ENCODE measurements at regions not wholly inside any gene's neighbourhood (a gene's known extent, or its start where the extent isn't known, plus 50 kb on each side); places are given as distances from the start of the nearest gene placed in this dataset.

- TF ChIP-seq, protein P1, sequence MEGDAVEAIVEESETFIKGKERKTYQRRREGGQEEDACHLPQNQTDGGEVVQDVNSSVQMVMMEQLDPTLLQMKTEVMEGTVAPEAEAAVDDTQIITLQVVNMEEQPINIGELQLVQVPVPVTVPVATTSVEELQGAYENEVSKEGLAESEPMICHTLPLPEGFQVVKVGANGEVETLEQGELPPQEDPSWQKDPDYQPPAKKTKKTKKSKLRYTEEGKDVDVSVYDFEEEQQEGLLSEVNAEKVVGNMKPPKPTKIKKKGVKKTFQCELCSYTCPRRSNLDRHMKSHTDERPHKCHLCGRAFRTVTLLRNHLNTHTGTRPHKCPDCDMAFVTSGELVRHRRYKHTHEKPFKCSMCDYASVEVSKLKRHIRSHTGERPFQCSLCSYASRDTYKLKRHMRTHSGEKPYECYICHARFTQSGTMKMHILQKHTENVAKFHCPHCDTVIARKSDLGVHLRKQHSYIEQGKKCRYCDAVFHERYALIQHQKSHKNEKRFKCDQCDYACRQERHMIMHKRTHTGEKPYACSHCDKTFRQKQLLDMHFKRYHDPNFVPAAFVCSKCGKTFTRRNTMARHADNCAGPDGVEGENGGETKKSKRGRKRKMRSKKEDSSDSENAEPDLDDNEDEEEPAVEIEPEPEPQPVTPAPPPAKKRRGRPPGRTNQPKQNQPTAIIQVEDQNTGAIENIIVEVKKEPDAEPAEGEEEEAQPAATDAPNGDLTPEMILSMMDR (IDR thresholded peaks at IDR 0.05; ENCODE audit: control insufficient read depth, extremely low read depth, insufficient read depth) = no peak
- DNase-seq (ENCODE audit: low read depth) = no peak
- no peak overlapping the region for H3K4me3 ChIP-seq (ENCODE audit: low read depth, low read length)
Observed at GRCh38 chr6:120248451-120248850, 898.9 kb upstream of the MAN1A1 start.

- no peak for DNase-seq (ENCODE audit: low read depth)
- TF ChIP-seq, protein P1 (IDR thresholded peaks at IDR 0.05; ENCODE audit: control insufficient read depth, extremely low read depth, insufficient read depth) = no peak
- no peak overlapping the region for H3K4me3 ChIP-seq (ENCODE audit: low read depth, low read length)
Observed at GRCh38 chr6:120237221-120237620, 887.7 kb upstream of the MAN1A1 start.

DNA sequence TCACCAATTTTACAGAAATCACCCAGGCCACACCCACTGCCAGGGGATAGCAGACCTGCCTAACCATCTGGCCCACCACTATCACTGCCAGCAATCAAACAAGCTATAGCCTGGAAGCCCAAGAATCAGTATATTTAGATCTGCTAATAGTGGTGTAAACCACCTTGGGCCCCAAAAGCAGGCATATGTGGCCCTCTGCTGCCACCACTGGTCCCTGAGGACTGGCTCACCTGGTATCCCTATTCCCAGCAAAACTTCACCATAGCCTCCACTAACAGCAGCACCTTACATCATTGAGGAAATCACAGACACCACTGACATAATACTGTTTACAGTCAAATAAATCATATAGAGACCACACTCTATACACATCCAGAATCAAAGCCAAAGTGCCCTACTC lies 880.4 kb upstream of the MAN1A1 start:
- H3K4me3 ChIP-seq (ENCODE audit: low read depth, low read length) = no peak overlapping the region
- no peak for DNase-seq (ENCODE audit: low read depth)
- TF ChIP-seq, protein P1 (IDR thresholded peaks at IDR 0.05; ENCODE audit: control insufficient read depth, extremely low read depth, insufficient read depth) = peak; percentile 18; the same call in 1 of the 2 replicates

GRCh38 chr6:120228297-120228696 lies 878.7 kb upstream of the MAN1A1 start:
- H3K4me3 ChIP-seq (ENCODE audit: low read depth, low read length) = no peak overlapping the region
- DNase-seq (ENCODE audit: low read depth) = no peak
- TF ChIP-seq, protein P1 (IDR thresholded peaks at IDR 0.05; ENCODE audit: control insufficient read depth, extremely low read depth, insufficient read depth) = no peak

- H3K4me3 ChIP-seq (ENCODE audit: low read depth, low read length) = no peak overlapping the region
- DNase-seq (ENCODE audit: low read depth) = no peak
- TF ChIP-seq, protein P1 (IDR thresholded peaks at IDR 0.05; ENCODE audit: control insufficient read depth, extremely low read depth, insufficient read depth) = no peak
Observed at GRCh38 chr6:120219339-120219738, 869.8 kb upstream of the MAN1A1 start.

DNA sequence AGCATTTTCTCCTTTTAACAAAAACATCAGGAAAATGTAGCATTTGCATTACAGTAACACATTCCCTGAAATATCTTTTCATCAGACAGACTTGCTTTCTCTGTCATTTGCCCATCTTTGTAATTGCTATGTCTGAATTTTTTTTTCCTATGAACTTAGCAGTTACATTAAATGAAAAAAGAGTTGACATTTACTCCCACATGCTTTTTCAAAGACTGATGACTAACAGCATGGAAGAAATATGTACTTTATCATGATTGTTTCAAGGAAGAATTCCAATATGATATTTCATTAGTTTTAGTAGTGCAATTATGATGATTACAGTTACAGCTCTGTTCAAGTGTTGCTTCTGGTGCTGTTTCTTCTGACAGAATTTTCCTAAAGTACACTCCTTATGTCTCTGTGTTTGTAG lies 864.5 kb upstream of the MAN1A1 start:
- no peak overlapping the region for H3K4me3 ChIP-seq (ENCODE audit: low read depth, low read length)
- DNase-seq (ENCODE audit: low read depth) = no peak
- TF ChIP-seq, protein P1 (IDR thresholded peaks at IDR 0.05; ENCODE audit: control insufficient read depth, extremely low read depth, insufficient read depth) = no peak

- TF ChIP-seq, protein P1 (IDR thresholded peaks at IDR 0.05; ENCODE audit: control insufficient read depth, extremely low read depth, insufficient read depth) = no peak
- DNase-seq (ENCODE audit: low read depth) = no peak
- H3K4me3 ChIP-seq (ENCODE audit: low read depth, low read length) = no peak overlapping the region
Observed at GRCh38 chr6:120211955-120212792, 862.6 kb upstream of the MAN1A1 start.

Measured in LNCaP clone FGC (cell line).